H1 (cell line): ENCODE measurements at regions not wholly inside any gene's neighbourhood (a gene's known extent, or its start where the extent isn't known, plus 50 kb on each side); places are given as distances from the start of the nearest gene placed in this dataset.

Experiments used
- CTCF ChIA-PET: fragments of 300-600 bp; sonication (Branson Sonifier 250); formaldehyde crosslinking; loops from one replicate; lab custom pipeline; 2021; ENCODE audit not compliant: partially characterized antibody; lab: Charles Lee
- POLR2A ChIA-PET: fragments of 300-600 bp; sonication (Branson Sonifier 250); formaldehyde crosslinking; loops from one replicate; lab custom pipeline; 2021; ENCODE audit warnings: inconsistent platforms; ENCODE audit not compliant: partially characterized antibody; lab: Charles Lee
- DNase-seq, 2 experiments: peaks; one replicate each; pipeline versions ENCODE4 v3.0.0 to v3.0.0-alpha.2; 2010 to 2022; ENCODE audit warnings: low spot score in 2 of 2, low read depth in 1 of 2, mixed read lengths in 1 of 2
- FAIRE-seq: peaks from 2 replicates; lab custom pipeline; 2011; peaks lifted over from hg19 to GRCh38; lab: Jason Lieb, UNC
- H2AFZ ChIP-seq: 2 replicates; pipeline ENCODE4 v1.8.1; 2012; ENCODE audit warnings: low read length, inconsistent platforms
- H2AK5ac ChIP-seq: 2 replicates; pipeline ENCODE4 v1.6.1; 2013; ENCODE audit warnings: low read depth, low read length
- H2BK120ac ChIP-seq: replicated peaks from 2 replicates; pipeline ENCODE3; 2013; ENCODE audit warnings: low read depth, low read length, inconsistent platforms
- H2BK12ac ChIP-seq: 2 replicates; pipeline ENCODE4 v1.6.1; 2013; ENCODE audit warnings: low read depth, low read length
- H2BK15ac ChIP-seq: 2 replicates; pipeline ENCODE4 v1.6.1; 2013; ENCODE audit warnings: low read length
- H2BK20ac ChIP-seq: 2 replicates; pipeline ENCODE4 v1.6.1; 2013; ENCODE audit warnings: low read length
- H2BK5ac ChIP-seq: 2 replicates; pipeline ENCODE4 v1.6.1; 2013; ENCODE audit warnings: low read depth, low read length
- H3K14ac ChIP-seq: 2 replicates; pipeline ENCODE4 v1.6.1; 2013; ENCODE audit warnings: inconsistent platforms; ENCODE audit not compliant: insufficient read length
- H3K18ac ChIP-seq: 2 replicates; pipeline ENCODE4 v1.6.1; 2013; ENCODE audit warnings: low read length; ENCODE audit errors: extremely low read depth
- H3K23ac ChIP-seq: 2 replicates; pipeline ENCODE4 v1.6.1; 2013; ENCODE audit warnings: inconsistent platforms; ENCODE audit not compliant: insufficient read length
- H3K23me2 ChIP-seq: 2 replicates; pipeline ENCODE4 v1.6.1; 2013; ENCODE audit warnings: low read depth, low read length
- H3K27ac ChIP-seq: 2 replicates; pipeline ENCODE4 v1.6.1; 2011; ENCODE audit warnings: low read depth, low read length, inconsistent platforms
- H3K27me3 ChIP-seq, 4 experiments: replicated peaks in 1 of 4; 1 replicate in 1 of 4; 2 replicates in 3 of 4; pipeline versions ENCODE4 v1.6.1 to v1.8.1; 2011 to 2013; ENCODE audit warnings: low read length in 3 of 4, mild to moderate bottlenecking in 3 of 4, inconsistent platforms in 2 of 4, mixed read lengths in 2 of 4, moderate library complexity in 1 of 4; ENCODE audit not compliant: control insufficient read depth in 3 of 4, insufficient read depth in 3 of 4; ENCODE audit errors: extremely low read depth in 1 of 4
- H3K36me3 ChIP-seq, 4 experiments: 2 replicates each; pipeline versions ENCODE4 v1.6.1 to v1.8.1; 2011 to 2013; ENCODE audit warnings: mild to moderate bottlenecking in 4 of 4, low read length in 3 of 4, moderate library complexity in 2 of 4, control low read depth in 1 of 4, inconsistent platforms in 1 of 4; ENCODE audit not compliant: insufficient read depth in 4 of 4, control insufficient read depth in 2 of 4
- H3K4ac ChIP-seq: replicated peaks from 2 replicates; pipeline ENCODE3; 2013; ENCODE audit warnings: low read length, low read depth, mixed read lengths, inconsistent platforms; ENCODE audit not compliant: insufficient read length
- H3K4me1 ChIP-seq, 4 experiments: replicated peaks in 1 of 4; 1 replicate in 1 of 4; 2 replicates in 3 of 4; pipeline versions ENCODE4 v1.6.1 to v1.8.1; 2011 to 2013; ENCODE audit warnings: low read length in 3 of 4, inconsistent platforms in 2 of 4, mixed read lengths in 1 of 4; ENCODE audit not compliant: insufficient read depth in 4 of 4, control insufficient read depth in 3 of 4
- H3K4me2 ChIP-seq, 2 experiments: 2 replicates each; pipeline versions ENCODE4 v1.6.1 to v1.8.1; 2011 to 2013; ENCODE audit warnings: low read depth in 2 of 2, low read length in 2 of 2, control low read depth in 1 of 2, inconsistent platforms in 1 of 2, mild to moderate bottlenecking in 1 of 2; ENCODE audit not compliant: insufficient read depth in 1 of 2
- H3K4me3 ChIP-seq, 4 experiments: fragments of 200-600, 300-600 bp in 1 of 4; sonication (generic), shearing (Covaris generic), sonication (Bioruptor Twin) in 1 of 4; 2 replicates each; pipeline versions ENCODE4 v1.5.1 to v1.8.1; 2011 to 2016; ENCODE audit warnings: low read length in 4 of 4, low read depth in 3 of 4, control low read depth in 2 of 4, inconsistent platforms in 2 of 4, mild to moderate bottlenecking in 2 of 4, mixed read lengths in 1 of 4, moderate library complexity in 1 of 4; ENCODE audit not compliant: insufficient read depth in 2 of 4; ENCODE audit errors: extremely low read depth in 1 of 4
- H3K56ac ChIP-seq: replicated peaks from 2 replicates; pipeline ENCODE3; 2013; ENCODE audit warnings: low read depth, mild to moderate bottlenecking, mixed read lengths, low read length, inconsistent platforms; ENCODE audit not compliant: insufficient read length
- H3K79me1 ChIP-seq: 2 replicates; pipeline ENCODE4 v1.6.1; 2013; ENCODE audit warnings: low read depth, low read length, control low read depth
- H3K79me2 ChIP-seq, 2 experiments: 2 replicates each; pipeline versions ENCODE4 v1.6.1 to v1.8.1; 2012 to 2013; ENCODE audit warnings: low read length in 2 of 2, mild to moderate bottlenecking in 2 of 2, inconsistent platforms in 1 of 2; ENCODE audit not compliant: insufficient read depth in 2 of 2, control insufficient read depth in 1 of 2
- H3K9ac ChIP-seq, 4 experiments: replicated peaks in 1 of 4; 1 replicate in 1 of 4; 2 replicates in 3 of 4; pipeline versions ENCODE4 v1.6.1 to v1.8.1; 2011 to 2013; ENCODE audit warnings: low read depth in 3 of 4, low read length in 3 of 4, control low read depth in 2 of 4, mild to moderate bottlenecking in 2 of 4, moderate library complexity in 2 of 4, inconsistent platforms in 1 of 4; ENCODE audit errors: extremely low read depth in 1 of 4
- H3K9me3 ChIP-seq, 2 experiments: 2 replicates each; pipeline versions ENCODE4 v1.6.1 to v1.8.1; 2012 to 2013; ENCODE audit warnings: mild to moderate bottlenecking in 2 of 2, moderate library complexity in 2 of 2, control low read depth in 1 of 2, inconsistent platforms in 1 of 2, low read depth in 1 of 2, low read length in 1 of 2, mixed read lengths in 1 of 2; ENCODE audit not compliant: insufficient read depth in 2 of 2
- H4K20me1 ChIP-seq, 2 experiments: replicated peaks in 1 of 2; 2 replicates each; pipeline versions ENCODE3 to v1.8.1; 2011 to 2013; ENCODE audit warnings: inconsistent platforms in 2 of 2, low read length in 2 of 2, mild to moderate bottlenecking in 1 of 2; ENCODE audit not compliant: insufficient read depth in 2 of 2, control insufficient read depth in 1 of 2
- H4K5ac ChIP-seq: 2 replicates; pipeline ENCODE4 v1.6.1; 2013; ENCODE audit warnings: low read length, low read depth, mixed read lengths, inconsistent platforms; ENCODE audit not compliant: insufficient read length
- H4K8ac ChIP-seq: 2 replicates; pipeline ENCODE4 v1.8.0; 2013; ENCODE audit warnings: mild to moderate bottlenecking, moderate library complexity, low read length, inconsistent platforms; ENCODE audit not compliant: insufficient read depth; ENCODE audit errors: extremely low read depth
- H4K91ac ChIP-seq: replicated peaks from 2 replicates; pipeline ENCODE3; 2013; ENCODE audit warnings: low read length, mixed read lengths, inconsistent platforms; ENCODE audit not compliant: insufficient read length
- ASH2L ChIP-seq: fragments of 200-600, 300-600 bp; sonication (generic); IDR thresholded peaks from one replicate; pipeline ENCODE4 v1.7.1; 2017; ENCODE audit warnings: low read length
- CHD1 ChIP-seq: IDR thresholded peaks from 2 replicates; pipeline ENCODE4 v1.6.1; 2012; ENCODE audit warnings: low read depth, low read length, improper control_type of control experiment
- EZH2 ChIP-seq: fragments of 200-600 bp; sonication (generic); IDR thresholded peaks from 2 replicates; pipeline ENCODE4 v1.7.1; 2012; ENCODE audit warnings: low read depth, mild to moderate bottlenecking, moderate library complexity, low read length, inconsistent platforms; ENCODE audit not compliant: severe bottlenecking
- RXRA ChIP-seq: IDR thresholded peaks from 2 replicates; pipeline ENCODE4 v1.6.1; 2011; ENCODE audit warnings: low read depth, mild to moderate bottlenecking, low read length, moderate library complexity; ENCODE audit not compliant: insufficient read depth
- WGBS, 2 experiments: shearing (Covaris generic) in 1 of 2; methylation state at CpG; one replicate each; pipeline versions ENCODE4 v1.1.6 to v1.1.7; 2013 to 2015; ENCODE audit warnings: low lambda C conversion rate in 2 of 2, mixed read lengths in 2 of 2, inconsistent platforms in 1 of 2, low coverage in 1 of 2, missing lambda C conversion rate in 1 of 2; ENCODE audit not compliant: insufficient replicate concordance in 2 of 2, insufficient coverage in 1 of 2, insufficient read length in 1 of 2; ENCODE audit errors: extremely low coverage in 1 of 2, missing lambda C conversion rate in 1 of 2; 5-methylcytosine and 5-hydroxymethylcytosine counted together

- Histone ChIP-seq H3K79me1 (no peaks in the 10 kb centered on the region), H3K4me1 (no peaks in the 10 kb centered on the region), H2AK5ac (no peak overlapping the region), H3K9me3 (peaks cover 0 to 3% of the 10 kb centered on the region in 2 experiments; a peak in 2 of 4 replicates), H3K4me3 (no peak overlapping the region), H3K9ac (no peak overlapping the region), H4K5ac (no peak overlapping the region), H3K23ac (no peak overlapping the region), H3K36me3 (no peaks in the 10 kb centered on the region), H2BK20ac (no peak overlapping the region), H4K8ac (no peak overlapping the region), H3K4me2 (no peak overlapping the region), H3K18ac (no peak overlapping the region), H4K91ac (no peak overlapping the region), H2BK5ac (no peak overlapping the region), H3K4ac (no peak overlapping the region), H2BK120ac (no peak overlapping the region), H3K23me2 (peaks cover 2% of the 10 kb centered on the region; the same call in 1 of the 2 replicates), H3K56ac (no peak overlapping the region), H3K79me2 (no peaks in the 10 kb centered on the region), H2AFZ (no peak overlapping the region), H3K14ac (no peak overlapping the region), H3K27me3 (no peaks in the 10 kb centered on the region), H2BK12ac (no peak overlapping the region), H2BK15ac (no peak overlapping the region), H4K20me1 (no peaks in the 10 kb centered on the region), H3K27ac (no peak overlapping the region)
- FAIRE-seq, result no peak
- DNase-seq, result no peak
- POLR2A ChIA-PET, result no interaction called here
- CTCF ChIA-PET, result interaction anchor here (1.1 kb wide), 1 partner anchor 8 kb away, joined by 6 read pairs; no protein-coding TSS in a partner anchor
- TF ChIP-seq ASH2L (no peak), CHD1 (no peak), RXRA (no peak), EZH2 (no peak)
- WGBS, 2 experiments, result 89% methylated on average over 1 of the region's 1 CpG; no CpG with 5 or more reads in 1 of the 2 experiments
Measured at GRCh38 chr14:34205799-34206198, 254.9 kb upstream of the EGLN3 start.
